ENCODE measurements at regions not wholly inside any gene's neighbourhood (a gene's known extent, or its start where the extent isn't known, plus 50 kb on each side); places are given as distances from the start of the nearest gene placed in this dataset.

DNA sequence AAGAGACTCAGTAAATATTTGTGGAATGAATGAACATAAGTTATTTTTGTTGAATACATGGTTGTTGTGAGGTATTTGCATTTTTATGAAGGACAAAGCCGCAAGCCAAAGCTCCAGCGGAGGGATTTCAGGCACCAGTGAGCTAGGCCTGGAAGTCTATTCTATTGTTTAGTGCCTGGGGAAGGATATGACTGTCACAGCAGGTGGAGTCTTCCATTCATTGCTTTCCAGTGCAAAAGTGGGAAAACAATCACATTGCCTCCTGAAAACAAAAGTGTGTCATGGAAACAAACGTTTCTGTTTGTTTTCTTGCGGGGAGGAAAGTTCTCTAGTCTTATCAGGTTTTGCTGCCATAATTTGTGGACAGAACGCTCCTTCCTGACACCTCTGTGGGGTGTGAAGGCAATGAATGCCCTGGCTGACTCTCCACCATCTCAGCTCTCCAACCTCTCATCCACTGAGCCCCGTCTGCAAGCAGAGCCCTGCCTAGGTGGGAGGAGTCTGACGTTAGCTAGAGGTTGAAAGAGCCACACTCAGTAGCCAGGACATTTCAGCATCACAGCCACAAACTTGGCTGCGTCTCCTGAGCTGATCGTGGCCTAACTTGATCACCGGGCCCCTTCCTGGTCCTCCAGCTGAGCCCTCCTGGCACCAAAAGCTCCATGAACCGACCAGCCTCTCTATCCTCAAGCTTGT is 739.1 kb downstream of the MATN1 start:
- H3K4me3 ChIP-seq: no peak overlapping the region
- in situ Hi-C loops (cut with MboI; ENCODE audit: low sequenced_read_pairs in 4 of 4): no loop called here
- H3K27ac ChIP-seq: no peak overlapping the region
- no peak for ATAC-seq
- H3K36me3 ChIP-seq: no peaks in the 10 kb centered on the region
- TF ChIP-seq, protein P1, sequence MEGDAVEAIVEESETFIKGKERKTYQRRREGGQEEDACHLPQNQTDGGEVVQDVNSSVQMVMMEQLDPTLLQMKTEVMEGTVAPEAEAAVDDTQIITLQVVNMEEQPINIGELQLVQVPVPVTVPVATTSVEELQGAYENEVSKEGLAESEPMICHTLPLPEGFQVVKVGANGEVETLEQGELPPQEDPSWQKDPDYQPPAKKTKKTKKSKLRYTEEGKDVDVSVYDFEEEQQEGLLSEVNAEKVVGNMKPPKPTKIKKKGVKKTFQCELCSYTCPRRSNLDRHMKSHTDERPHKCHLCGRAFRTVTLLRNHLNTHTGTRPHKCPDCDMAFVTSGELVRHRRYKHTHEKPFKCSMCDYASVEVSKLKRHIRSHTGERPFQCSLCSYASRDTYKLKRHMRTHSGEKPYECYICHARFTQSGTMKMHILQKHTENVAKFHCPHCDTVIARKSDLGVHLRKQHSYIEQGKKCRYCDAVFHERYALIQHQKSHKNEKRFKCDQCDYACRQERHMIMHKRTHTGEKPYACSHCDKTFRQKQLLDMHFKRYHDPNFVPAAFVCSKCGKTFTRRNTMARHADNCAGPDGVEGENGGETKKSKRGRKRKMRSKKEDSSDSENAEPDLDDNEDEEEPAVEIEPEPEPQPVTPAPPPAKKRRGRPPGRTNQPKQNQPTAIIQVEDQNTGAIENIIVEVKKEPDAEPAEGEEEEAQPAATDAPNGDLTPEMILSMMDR (IDR thresholded peaks at IDR 0.05 in 4 of 5, conservative IDR thresholded peaks at IDR 0.05 in 1 of 5): no peak
- TF ChIP-seq POLR2A (IDR thresholded peaks at IDR 0.05): no peak
- DNase-seq: no peak
- H3K9me3 ChIP-seq: no peaks in the 10 kb centered on the region
- intact Hi-C loops (cut with DNase I; ENCODE audit: low total_unique reads): no loop called here
- no peaks in the 10 kb centered on the region for H3K27me3 ChIP-seq
- H3K4me1 ChIP-seq: no peaks in the 10 kb centered on the region

- no peaks in the 10 kb centered on the region for H3K9me3 ChIP-seq
- H3K27ac ChIP-seq: no peak overlapping the region
- no peak overlapping the region for H3K4me3 ChIP-seq
- H3K27me3 ChIP-seq: peaks cover 0 to 2% (median 0%) of the 10 kb centered on the region in 3 donors
- in situ Hi-C loops (cut with MboI; ENCODE audit: low sequenced_read_pairs in 4 of 4) (no loop called here), intact Hi-C loops (cut with DNase I; ENCODE audit: low total_unique reads) (no loop called here)
- no peaks in the 10 kb centered on the region for H3K36me3 ChIP-seq
- no peak for ATAC-seq
- no peak for TF ChIP-seq POLR2A (IDR thresholded peaks at IDR 0.05)
- TF ChIP-seq, protein P1 (IDR thresholded peaks at IDR 0.05 in 4 of 5, conservative IDR thresholded peaks at IDR 0.05 in 1 of 5): no peak
- no peaks in the 10 kb centered on the region for H3K4me1 ChIP-seq
- DNase-seq: no peak
Measured at GRCh38 chr1:29983321-29983720, 740.1 kb downstream of the MATN1 start.

GRCh38 chr1:29981586-29982239 is 741.7 kb downstream of the MATN1 start:
- peaks cover 0 to 7% (median 0%) of the 10 kb centered on the region in 3 donors for H3K27me3 ChIP-seq
- no peak overlapping the region for H3K4me3 ChIP-seq
- TF ChIP-seq POLR2A (IDR thresholded peaks at IDR 0.05): no peak
- TF ChIP-seq, protein P1 (IDR thresholded peaks at IDR 0.05 in 4 of 5, conservative IDR thresholded peaks at IDR 0.05 in 1 of 5): no peak
- ATAC-seq: no peak
- in situ Hi-C loops (cut with MboI; ENCODE audit: low sequenced_read_pairs in 4 of 4) (no loop called here), intact Hi-C loops (cut with DNase I; ENCODE audit: low total_unique reads) (no loop called here)
- H3K36me3 ChIP-seq: no peaks in the 10 kb centered on the region
- no peaks in the 10 kb centered on the region for H3K9me3 ChIP-seq
- no peak overlapping the region for H3K27ac ChIP-seq
- no peaks in the 10 kb centered on the region for H3K4me1 ChIP-seq
- no peak for DNase-seq

DNA sequence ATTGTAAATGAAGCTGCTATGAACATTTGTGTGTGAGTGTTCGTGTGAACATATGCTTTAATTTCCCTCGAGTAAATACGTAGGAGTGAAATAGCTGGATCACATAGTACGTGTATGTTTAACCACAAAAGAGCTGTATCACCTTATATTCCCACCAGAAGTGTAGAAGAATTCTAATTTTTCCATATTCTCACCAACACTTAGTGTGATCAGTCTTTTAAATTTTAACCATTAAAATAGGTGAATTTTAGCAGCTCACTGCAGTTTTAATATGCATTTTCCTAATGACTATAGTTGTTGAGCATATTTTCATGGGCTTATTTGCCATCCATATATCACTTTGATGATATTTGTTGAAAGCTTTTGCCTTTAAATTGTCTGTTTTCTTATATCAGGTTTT is 741.2 kb downstream of the PTPRU start:
- in situ Hi-C loops (cut with MboI; ENCODE audit: low sequenced_read_pairs in 4 of 4) (no loop called here), intact Hi-C loops (cut with DNase I; ENCODE audit: low total_unique reads) (no loop called here)
- no peaks in the 10 kb centered on the region for H3K4me1 ChIP-seq
- no peak overlapping the region for H3K4me3 ChIP-seq
- no peak overlapping the region for H3K27ac ChIP-seq
- TF ChIP-seq POLR2A (IDR thresholded peaks at IDR 0.05): no peak
- TF ChIP-seq, protein P1 (IDR thresholded peaks at IDR 0.05 in 4 of 5, conservative IDR thresholded peaks at IDR 0.05 in 1 of 5): no peak
- DNase-seq: no peak
- peaks cover 0 to 7% (median 0%) of the 10 kb centered on the region in 3 donors for H3K27me3 ChIP-seq
- ATAC-seq: no peak
- no peaks in the 10 kb centered on the region for H3K36me3 ChIP-seq
- no peaks in the 10 kb centered on the region for H3K9me3 ChIP-seq

Data from gastrocnemius medialis (tissue), 4 donors.